ENCODE measurements at regions not wholly inside any gene's neighbourhood (a gene's known extent, or its start where the extent isn't known, plus 50 kb on each side); places are given as distances from the start of the nearest gene placed in this dataset.

DNA sequence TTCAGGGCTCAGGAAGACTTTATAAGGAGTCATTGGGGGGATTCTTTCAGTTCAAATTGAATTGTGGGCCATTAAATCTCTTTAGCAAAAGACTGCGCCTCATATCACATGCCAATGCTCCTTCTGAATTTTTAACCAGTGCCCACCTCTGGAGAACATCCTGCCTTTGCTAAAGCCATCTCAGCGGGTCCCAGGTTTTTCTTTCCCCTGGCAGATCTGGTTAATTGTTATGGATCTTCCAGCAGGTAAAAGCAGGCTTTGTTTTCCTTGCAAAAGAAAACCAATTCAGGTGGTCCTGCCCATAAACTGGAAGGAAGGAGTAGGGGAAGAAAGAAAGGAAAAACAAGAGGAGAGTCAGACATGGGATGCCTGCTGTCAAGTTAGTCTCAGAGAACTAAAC is 298.2 kb downstream of the LRFN2 start:
- WGBS, result 93% methylated on average over 2 of the region's 2 CpGs

GRCh38 chr6:40287296-40287850 is 299.8 kb downstream of the LRFN2 start:
- TF ChIP-seq, protein P1, sequence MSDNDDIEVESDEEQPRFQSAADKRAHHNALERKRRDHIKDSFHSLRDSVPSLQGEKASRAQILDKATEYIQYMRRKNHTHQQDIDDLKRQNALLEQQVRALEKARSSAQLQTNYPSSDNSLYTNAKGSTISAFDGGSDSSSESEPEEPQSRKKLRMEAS (IDR thresholded peaks at IDR 0.05), result no peak
- TF ChIP-seq, protein P2, sequence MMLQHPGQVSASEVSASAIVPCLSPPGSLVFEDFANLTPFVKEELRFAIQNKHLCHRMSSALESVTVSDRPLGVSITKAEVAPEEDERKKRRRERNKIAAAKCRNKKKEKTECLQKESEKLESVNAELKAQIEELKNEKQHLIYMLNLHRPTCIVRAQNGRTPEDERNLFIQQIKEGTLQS (IDR thresholded peaks at IDR 0.05), result no peak
- TF ChIP-seq RXRA (IDR thresholded peaks at IDR 0.05) (peak in 1 of 2 donors; percentile 15), CTCF (IDR thresholded peaks at IDR 0.05; ENCODE audit: low read depth, low read length, missing input control) (no peak)
- DNase-seq (ENCODE audit: low spot score), result no peak
- Histone ChIP-seq H3K9ac (ENCODE audit: low read depth in 1 of 2, low read length in 2 of 2) (no peak overlapping the region), H3K4me3 (ENCODE audit: low read depth in 1 of 3, low read length in 3 of 3) (no peak overlapping the region), H3K27ac (ENCODE audit: low read depth in 1 of 2, low read length in 2 of 2) (no peak overlapping the region), H3K36me3 (ENCODE audit: control insufficient read depth in 4 of 4, insufficient read depth in 3 of 4, low read depth in 1 of 4, low read length in 3 of 4) (no peaks in the 10 kb centered on the region), H3K9me3 (ENCODE audit: control insufficient read depth in 4 of 4, low read length in 3 of 4) (no peaks in the 10 kb centered on the region), H3K27me3 (ENCODE audit: control insufficient read depth in 4 of 4, insufficient read depth in 4 of 4, low read length in 3 of 4) (no peaks in the 10 kb centered on the region), H3K4me1 (ENCODE audit: control insufficient read depth in 4 of 4, insufficient read depth in 4 of 4, low read length in 3 of 4) (no peaks in the 10 kb centered on the region)
- 57% methylated on average over 5 of the region's 5 CpGs for WGBS

More for the DNA sequence above, 298.2 kb downstream of the LRFN2 start:
- H3K4me1 ChIP-seq (ENCODE audit: control insufficient read depth in 4 of 4, insufficient read depth in 4 of 4, low read length in 3 of 4), result no peaks in the 10 kb centered on the region
- no peak overlapping the region for H3K27ac ChIP-seq (ENCODE audit: low read depth in 1 of 2, low read length in 2 of 2)
- DNase-seq (ENCODE audit: low spot score), result no peak
- H3K9me3 ChIP-seq (ENCODE audit: control insufficient read depth in 4 of 4, low read length in 3 of 4), result no peaks in the 10 kb centered on the region
- no peak overlapping the region for H3K4me3 ChIP-seq (ENCODE audit: low read depth in 1 of 3, low read length in 3 of 3)
- no peak overlapping the region for H3K9ac ChIP-seq (ENCODE audit: low read depth in 1 of 2, low read length in 2 of 2)
- TF ChIP-seq, protein P1 (IDR thresholded peaks at IDR 0.05), result no peak
- TF ChIP-seq FOXA1 (IDR thresholded peaks at IDR 0.05) (no peak), RXRA (IDR thresholded peaks at IDR 0.05) (no peak), EGR1 (IDR thresholded peaks at IDR 0.05; ENCODE audit: low read depth in 2 of 2) (no peak), NR2F2 (IDR thresholded peaks at IDR 0.05) (no peak)
- no peaks in the 10 kb centered on the region for H3K27me3 ChIP-seq (ENCODE audit: control insufficient read depth in 4 of 4, insufficient read depth in 4 of 4, low read length in 3 of 4)
- no peaks in the 10 kb centered on the region for H3K36me3 ChIP-seq (ENCODE audit: control insufficient read depth in 4 of 4, insufficient read depth in 3 of 4, low read depth in 1 of 4, low read length in 3 of 4)

DNA sequence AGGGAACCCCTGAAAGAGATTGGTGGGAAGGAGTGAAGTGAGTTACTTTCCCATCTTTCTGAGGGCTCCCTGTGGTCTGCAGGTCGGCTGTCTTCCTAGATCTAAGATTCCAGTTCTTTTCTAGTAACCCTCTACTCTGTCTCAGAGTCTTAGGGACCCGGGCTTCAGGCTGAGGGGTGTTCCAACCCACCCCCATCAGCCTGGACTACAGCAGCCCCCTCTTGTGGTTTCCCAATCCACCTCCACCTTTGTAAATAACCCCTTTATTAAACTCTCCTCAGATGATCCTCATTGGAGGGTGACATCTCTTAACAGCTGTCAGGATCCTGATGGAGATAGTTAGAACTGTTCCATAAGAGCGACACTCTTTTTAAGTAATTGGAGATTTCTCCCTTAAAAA is 300.4 kb downstream of the LRFN2 start:
- no peak for TF ChIP-seq HNF4G (IDR thresholded peaks at IDR 0.05)
- no peak for TF ChIP-seq REST (IDR thresholded peaks at IDR 0.05)
- TF ChIP-seq RXRA (IDR thresholded peaks at IDR 0.05), result no peak
- TF ChIP-seq EGR1 (IDR thresholded peaks at IDR 0.05; ENCODE audit: low read depth in 2 of 2), result no peak
- no peak for TF ChIP-seq HNF4A (conservative IDR thresholded peaks at IDR 0.05)
- TF ChIP-seq, protein P3, sequence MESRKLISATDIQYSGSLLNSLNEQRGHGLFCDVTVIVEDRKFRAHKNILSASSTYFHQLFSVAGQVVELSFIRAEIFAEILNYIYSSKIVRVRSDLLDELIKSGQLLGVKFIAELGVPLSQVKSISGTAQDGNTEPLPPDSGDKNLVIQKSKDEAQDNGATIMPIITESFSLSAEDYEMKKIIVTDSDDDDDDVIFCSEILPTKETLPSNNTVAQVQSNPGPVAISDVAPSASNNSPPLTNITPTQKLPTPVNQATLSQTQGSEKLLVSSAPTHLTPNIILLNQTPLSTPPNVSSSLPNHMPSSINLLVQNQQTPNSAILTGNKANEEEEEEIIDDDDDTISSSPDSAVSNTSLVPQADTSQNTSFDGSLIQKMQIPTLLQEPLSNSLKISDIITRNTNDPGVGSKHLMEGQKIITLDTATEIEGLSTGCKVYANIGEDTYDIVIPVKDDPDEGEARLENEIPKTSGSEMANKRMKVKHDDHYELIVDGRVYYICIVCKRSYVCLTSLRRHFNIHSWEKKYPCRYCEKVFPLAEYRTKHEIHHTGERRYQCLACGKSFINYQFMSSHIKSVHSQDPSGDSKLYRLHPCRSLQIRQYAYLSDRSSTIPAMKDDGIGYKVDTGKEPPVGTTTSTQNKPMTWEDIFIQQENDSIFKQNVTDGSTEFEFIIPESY (IDR thresholded peaks at IDR 0.05), result no peak
- TF ChIP-seq, protein P1 (IDR thresholded peaks at IDR 0.05), result no peak
- TF ChIP-seq NR2F2 (IDR thresholded peaks at IDR 0.05), result no peak
- no peak for TF ChIP-seq FOXA1 (IDR thresholded peaks at IDR 0.05)
- TF ChIP-seq SP1 (IDR thresholded peaks at IDR 0.05), result no peak
- TF ChIP-seq, protein P2 (IDR thresholded peaks at IDR 0.05), result no peak
- no peak for TF ChIP-seq JUND (IDR thresholded peaks at IDR 0.05)
- no peak overlapping the region for H3K4me3 ChIP-seq (ENCODE audit: low read depth in 1 of 3, low read length in 3 of 3)
- H3K9ac ChIP-seq (ENCODE audit: low read depth in 1 of 2, low read length in 2 of 2), result no peak overlapping the region
- H3K9me3 ChIP-seq (ENCODE audit: control insufficient read depth in 4 of 4, low read length in 3 of 4), result no peaks in the 10 kb centered on the region
- no peaks in the 10 kb centered on the region for H3K27me3 ChIP-seq (ENCODE audit: control insufficient read depth in 4 of 4, insufficient read depth in 4 of 4, low read length in 3 of 4)
- WGBS, result 65% methylated on average over 3 of the region's 3 CpGs
- no peak for DNase-seq (ENCODE audit: low spot score)
- no peaks in the 10 kb centered on the region for H3K36me3 ChIP-seq (ENCODE audit: control insufficient read depth in 4 of 4, insufficient read depth in 3 of 4, low read depth in 1 of 4, low read length in 3 of 4)
- no peaks in the 10 kb centered on the region for H3K4me1 ChIP-seq (ENCODE audit: control insufficient read depth in 4 of 4, insufficient read depth in 4 of 4, low read length in 3 of 4)
- no peak overlapping the region for H3K27ac ChIP-seq (ENCODE audit: low read depth in 1 of 2, low read length in 2 of 2)
